Body of pancreas (tissue), 4 donors: ENCODE measurements at regions not wholly inside any gene's neighbourhood (a gene's known extent, or its start where the extent isn't known, plus 50 kb on each side); places are given as distances from the start of the nearest gene placed in this dataset.
A peak's percentile ranks its signal among the peaks of the same experiment; 100 is the strongest.

Source experiments
- ATAC-seq: fragments of 150-250 bp; one replicate; pipeline ENCODE4 v1.9.1; 2016
- DNase-seq, 4 donors: peaks; one replicate each; pipeline ENCODE4 v3.0.0-alpha.2; 2019
- H3K27ac ChIP-seq, 4 donors: fragments of 200-600 bp; sonication (generic); 1 replicate in 3 of 4; 2 replicates in 1 of 4; pipeline versions ENCODE4 v1.5.1 to v1.6.1; 2016 to 2019; ENCODE audit warnings: mild to moderate bottlenecking in 1 of 4, mixed read lengths in 1 of 4, moderate library complexity in 1 of 4
- H3K27me3 ChIP-seq, 2 donors: fragments of 200-600 bp; sonication (generic); one replicate each; pipeline ENCODE4 v1.6.0; 2016; ENCODE audit warnings: mild to moderate bottlenecking in 1 of 2
- H3K36me3 ChIP-seq, 2 donors: fragments of 200-600 bp; sonication (generic); replicated peaks in 1 of 2; 2 replicates each; pipeline ENCODE4 v1.5.1; 2016; ENCODE audit warnings: low read depth in 2 of 2; ENCODE audit not compliant: insufficient read depth in 1 of 2
- H3K4me1 ChIP-seq: fragments of 200-600 bp; sonication (generic); one replicate; pipeline ENCODE4 v1.6.0; 2016
- H3K4me3 ChIP-seq, 2 donors: fragments of 200-600 bp; sonication (generic); 1 replicate in 1 of 2; 2 replicates in 1 of 2; pipeline ENCODE4 v1.5.1; 2016 to 2019
- H3K9me3 ChIP-seq, 3 donors: fragments of 200-600 bp; sonication (generic); 1 replicate in 2 of 3; 2 replicates in 1 of 3; pipeline ENCODE4 v1.5.1; 2016
- POLR2A ChIP-seq, 3 donors: fragments of 450-650 bp; IDR thresholded peaks; one replicate each; pipeline ENCODE4 v1.6.1; 2016; ENCODE audit warnings: antibody characterized with exemption in 3 of 3, mild to moderate bottlenecking in 2 of 3
- WGBS, 2 donors: methylation state at CpG; one replicate each; pipeline ENCODE4 v1.1.5; 2017; 5-methylcytosine and 5-hydroxymethylcytosine counted together
- intact Hi-C: fragments of 100-400 bp; cut with DNase I; formaldehyde crosslinking; loops from one replicate; pipeline ENCODE4 v1.15.1; 2023
- TF ChIP-seq, protein P1 (sequence below), 7 experiments: fragments of 450-650 bp in 4 of 7; fragments of 200-600 bp in 3 of 7; sonication (generic) in 3 of 7; IDR thresholded peaks; one replicate each; pipeline ENCODE4 v1.5.1; 2016 to 2019; ENCODE audit warnings: antibody characterized with exemption in 7 of 7

DNA sequence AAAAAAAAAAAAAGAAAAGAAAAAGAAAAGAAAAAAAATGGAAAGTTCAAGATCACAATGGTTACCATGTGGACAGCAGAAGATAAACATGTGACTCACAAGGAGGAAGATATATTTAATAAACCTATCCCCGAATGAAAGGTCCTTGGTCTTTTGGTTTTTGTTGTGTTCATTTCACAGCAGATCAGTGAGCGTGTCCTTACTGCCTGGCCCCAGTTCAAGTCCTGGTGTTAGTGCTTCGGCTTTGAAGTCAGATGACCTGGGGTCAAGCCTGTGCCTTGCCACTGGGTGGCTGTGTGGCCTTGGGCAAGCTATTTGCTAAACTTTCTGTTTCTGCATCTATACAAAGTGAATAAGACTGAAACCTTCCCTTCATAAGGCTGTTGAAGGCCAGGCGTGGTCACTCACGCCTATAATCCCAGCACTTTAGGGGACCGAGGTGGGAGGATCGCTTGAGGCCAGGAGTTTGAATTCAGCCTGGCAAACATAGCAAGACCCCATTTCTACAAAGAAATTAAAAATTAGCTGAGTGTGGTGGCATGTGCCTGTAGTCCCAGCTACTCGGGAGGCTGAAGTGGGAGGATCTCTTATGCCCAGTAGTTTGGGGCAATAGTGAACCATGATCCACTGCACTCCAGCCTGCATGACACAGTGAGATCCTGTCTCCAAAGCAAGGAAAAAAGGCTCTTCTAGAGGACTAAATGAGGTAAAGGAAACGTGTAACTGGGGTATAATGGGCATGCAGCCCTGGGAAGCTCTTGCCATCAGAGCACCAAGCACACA, 94.5 kb upstream of the SPATA31D4 start:
- Histone ChIP-seq H3K4me3 (no peak overlapping the region), H3K9me3 (no peaks in the 10 kb centered on the region), H3K36me3 (no peaks in the 10 kb centered on the region), H3K27me3 (no peaks in the 10 kb centered on the region), H3K27ac (no peak overlapping the region), H3K4me1 (peaks cover 5% of the 10 kb centered on the region)
- ATAC-seq (no peak), DNase-seq (no peak)
- intact Hi-C loops: no loop called here
- TF ChIP-seq, protein P1, sequence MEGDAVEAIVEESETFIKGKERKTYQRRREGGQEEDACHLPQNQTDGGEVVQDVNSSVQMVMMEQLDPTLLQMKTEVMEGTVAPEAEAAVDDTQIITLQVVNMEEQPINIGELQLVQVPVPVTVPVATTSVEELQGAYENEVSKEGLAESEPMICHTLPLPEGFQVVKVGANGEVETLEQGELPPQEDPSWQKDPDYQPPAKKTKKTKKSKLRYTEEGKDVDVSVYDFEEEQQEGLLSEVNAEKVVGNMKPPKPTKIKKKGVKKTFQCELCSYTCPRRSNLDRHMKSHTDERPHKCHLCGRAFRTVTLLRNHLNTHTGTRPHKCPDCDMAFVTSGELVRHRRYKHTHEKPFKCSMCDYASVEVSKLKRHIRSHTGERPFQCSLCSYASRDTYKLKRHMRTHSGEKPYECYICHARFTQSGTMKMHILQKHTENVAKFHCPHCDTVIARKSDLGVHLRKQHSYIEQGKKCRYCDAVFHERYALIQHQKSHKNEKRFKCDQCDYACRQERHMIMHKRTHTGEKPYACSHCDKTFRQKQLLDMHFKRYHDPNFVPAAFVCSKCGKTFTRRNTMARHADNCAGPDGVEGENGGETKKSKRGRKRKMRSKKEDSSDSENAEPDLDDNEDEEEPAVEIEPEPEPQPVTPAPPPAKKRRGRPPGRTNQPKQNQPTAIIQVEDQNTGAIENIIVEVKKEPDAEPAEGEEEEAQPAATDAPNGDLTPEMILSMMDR (IDR thresholded peaks at IDR 0.05): no peak
- no peak for TF ChIP-seq POLR2A (IDR thresholded peaks at IDR 0.05)
- WGBS, 2 donors: 76 to 78% methylated on average over 9 of the region's 9 CpGs

DNA sequence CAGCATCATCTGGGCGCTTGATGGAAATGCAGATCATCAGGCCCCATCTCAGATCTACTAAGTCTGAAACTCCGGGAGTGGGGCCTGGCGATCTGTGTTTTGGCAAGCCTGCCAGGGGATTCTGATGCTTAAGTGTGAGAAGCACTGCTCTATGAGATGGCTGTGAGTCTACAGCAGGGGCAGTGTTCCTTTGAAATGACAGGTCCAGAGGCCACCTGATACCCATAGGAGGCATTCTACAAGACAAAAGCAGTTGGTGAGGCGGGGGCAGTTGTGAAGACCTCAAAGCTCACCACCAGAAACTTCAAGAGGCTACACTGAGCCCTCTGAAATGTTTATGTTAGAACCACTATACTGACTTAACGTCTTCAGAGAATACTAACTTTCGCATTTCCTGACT, 86.9 kb upstream of the SPATA31D4 start:
- ATAC-seq (no peak), DNase-seq (no peak)
- 84 to 87% methylated on average over 5 to 6 of the region's 6 CpGs for WGBS, 2 donors
- no peak for TF ChIP-seq POLR2A (IDR thresholded peaks at IDR 0.05)
- H3K27me3 ChIP-seq: no peaks in the 10 kb centered on the region
- H3K36me3 ChIP-seq: no peaks in the 10 kb centered on the region
- H3K9me3 ChIP-seq: no peaks in the 10 kb centered on the region
- H3K27ac ChIP-seq: no peak overlapping the region
- no peak overlapping the region for H3K4me3 ChIP-seq
- intact Hi-C loops: no loop called here
- no peaks in the 10 kb centered on the region for H3K4me1 ChIP-seq

DNA sequence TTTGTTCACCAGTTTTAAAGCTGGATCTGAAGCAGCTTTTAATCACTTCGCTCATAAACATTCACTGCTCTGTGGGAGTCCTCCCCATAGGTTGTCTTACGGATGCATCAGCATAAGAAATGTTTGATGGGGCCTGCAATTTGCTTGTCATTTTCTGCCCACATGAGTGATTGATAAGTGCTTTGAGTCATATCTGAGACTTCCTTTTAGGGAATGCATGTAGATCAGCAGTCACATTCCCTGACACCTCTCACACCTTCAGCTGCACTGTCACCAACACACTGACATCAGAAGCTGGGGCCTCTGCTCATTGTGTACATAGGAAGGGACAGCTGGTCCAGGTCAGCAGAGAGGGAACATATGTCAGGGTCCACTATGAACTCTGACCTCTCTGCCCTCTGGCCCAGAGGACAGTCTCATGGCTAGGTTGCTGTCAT, 84.1 kb upstream of the SPATA31D4 start:
- 93 to 94% methylated on average over 2 of the region's 2 CpGs for WGBS, 2 donors
- intact Hi-C loops: no loop called here

DNA sequence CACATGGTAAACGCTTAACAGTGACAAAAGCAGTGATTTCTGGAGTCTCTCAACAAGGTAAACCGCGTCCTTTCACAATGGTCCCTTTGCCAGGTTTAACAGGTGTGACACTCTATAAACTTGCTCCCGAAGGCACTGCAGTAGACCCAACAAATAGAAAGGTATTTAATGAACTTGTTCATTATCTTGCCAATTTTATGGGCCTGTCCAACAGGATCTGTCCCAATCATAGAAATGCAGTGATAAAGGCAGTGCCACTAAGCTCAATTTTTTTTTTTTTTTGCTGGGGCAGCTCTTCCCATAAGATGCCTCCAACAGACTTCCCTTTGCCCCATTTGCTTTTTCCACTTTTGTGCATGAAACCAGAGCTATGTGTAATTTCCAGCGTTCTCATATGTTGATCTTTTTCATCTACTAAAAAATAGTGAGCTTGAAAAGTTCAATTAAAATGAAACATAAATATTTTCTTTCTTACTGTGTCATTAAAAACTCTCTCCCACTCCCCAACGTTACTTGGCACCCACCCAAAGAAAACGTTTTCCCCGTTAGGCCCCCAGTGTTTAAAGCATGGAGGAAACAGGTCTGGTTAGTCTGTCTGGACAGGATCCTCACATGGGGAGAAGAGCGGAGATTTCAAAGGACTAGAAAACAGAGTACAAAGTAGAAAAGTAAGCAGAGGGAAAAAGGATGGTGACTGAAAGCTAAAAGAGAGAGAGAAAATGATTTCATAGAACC, 80.9 kb upstream of the SPATA31D4 start:
- H3K9me3 ChIP-seq: no peaks in the 10 kb centered on the region
- ATAC-seq: no peak

More for the DNA sequence above, 84.1 kb upstream of the SPATA31D4 start:
- H3K27me3 ChIP-seq: no peaks in the 10 kb centered on the region
- ATAC-seq: no peak
- H3K36me3 ChIP-seq: no peaks in the 10 kb centered on the region
- H3K9me3 ChIP-seq: no peaks in the 10 kb centered on the region
- no peak overlapping the region for H3K4me3 ChIP-seq
- no peak overlapping the region for H3K27ac ChIP-seq
- no peak for DNase-seq
- TF ChIP-seq, protein P1 (IDR thresholded peaks at IDR 0.05): no peak
- no peak for TF ChIP-seq POLR2A (IDR thresholded peaks at IDR 0.05)
- no peaks in the 10 kb centered on the region for H3K4me1 ChIP-seq

DNA sequence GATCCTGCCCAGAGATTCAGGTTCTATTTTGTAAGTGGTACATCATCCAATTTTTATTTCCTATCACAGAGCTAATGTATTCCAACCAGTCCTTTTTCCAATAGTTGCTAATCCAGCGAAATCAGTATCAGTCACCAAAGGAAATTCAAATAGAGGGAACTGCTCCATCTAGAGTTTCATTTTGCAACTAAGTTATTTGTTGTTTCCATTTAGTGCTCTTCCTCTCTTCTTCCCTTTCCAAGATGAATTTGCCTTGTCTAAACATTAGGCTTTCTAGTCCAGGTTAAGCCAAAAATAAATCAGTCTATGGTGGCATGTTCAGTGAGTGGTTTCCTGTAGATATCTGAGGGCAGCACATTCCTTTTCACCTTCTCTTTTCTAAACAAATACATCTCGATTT, 79.8 kb upstream of the SPATA31D4 start:
- no peak for TF ChIP-seq POLR2A (IDR thresholded peaks at IDR 0.05)
- TF ChIP-seq, protein P1 (IDR thresholded peaks at IDR 0.05): peak; percentile 13 to 60 (median 53)
- no peak for DNase-seq
- H3K9me3 ChIP-seq: no peaks in the 10 kb centered on the region
- no peaks in the 10 kb centered on the region for H3K4me1 ChIP-seq
- ATAC-seq: peak; percentile 35
- no peaks in the 10 kb centered on the region for H3K36me3 ChIP-seq
- intact Hi-C loops: no loop called here
- H3K27me3 ChIP-seq: no peaks in the 10 kb centered on the region
- H3K4me3 ChIP-seq: no peak overlapping the region
- no peak overlapping the region for H3K27ac ChIP-seq
- 6 to 7% methylated on average over 2 of the region's 2 CpGs for WGBS, 2 donors

More for the DNA sequence above, 80.9 kb upstream of the SPATA31D4 start:
- Histone ChIP-seq H3K27ac (no peak overlapping the region), H3K4me3 (no peak overlapping the region), H3K36me3 (no peaks in the 10 kb centered on the region), H3K27me3 (no peaks in the 10 kb centered on the region), H3K4me1 (no peaks in the 10 kb centered on the region)
- 35 to 40% methylated on average over 8 to 9 of the region's 9 CpGs for WGBS, 2 donors
- intact Hi-C loops: no loop called here
- TF ChIP-seq POLR2A (IDR thresholded peaks at IDR 0.05): no peak
- TF ChIP-seq, protein P1 (IDR thresholded peaks at IDR 0.05): no peak
- no peak for DNase-seq
